H9 (cell line): ENCODE measurements at regions not wholly inside any gene's neighbourhood (a gene's known extent, or its start where the extent isn't known, plus 50 kb on each side); places are given as distances from the start of the nearest gene placed in this dataset.

ENCODE experiments used
- DNase-seq: peaks from one replicate; pipeline ENCODE4 v3.0.0-alpha.2; 2017
- H2AFZ ChIP-seq: one replicate; pipeline ENCODE4 v1.6.1; 2013; ENCODE audit warnings: mild to moderate bottlenecking, low read length, control low read depth, moderate library complexity
- H2AK5ac ChIP-seq: 2 replicates; pipeline ENCODE4 v1.6.1; 2013; ENCODE audit warnings: low read length, control low read depth, mixed read lengths; ENCODE audit not compliant: insufficient read length
- H2BK120ac ChIP-seq: one replicate; pipeline ENCODE4 v1.6.1; 2013; ENCODE audit warnings: low read depth, mild to moderate bottlenecking, low read length, control low read depth, inconsistent platforms; ENCODE audit not compliant: poor library complexity, severe bottlenecking
- H2BK12ac ChIP-seq: 2 replicates; pipeline ENCODE4 v1.6.1; 2013; ENCODE audit warnings: low read length, control low read depth, mixed read lengths, low read depth; ENCODE audit not compliant: insufficient read length
- H2BK15ac ChIP-seq: 2 replicates; pipeline ENCODE4 v1.6.1; 2013; ENCODE audit warnings: low read depth, low read length, control low read depth
- H2BK20ac ChIP-seq: one replicate; pipeline ENCODE4 v1.6.1; 2013; ENCODE audit warnings: low read depth, mild to moderate bottlenecking, low read length, control low read depth, inconsistent platforms; ENCODE audit not compliant: poor library complexity, severe bottlenecking
- H2BK5ac ChIP-seq: 2 replicates; pipeline ENCODE4 v1.6.1; 2013; ENCODE audit warnings: low read length, control low read depth, mixed read lengths; ENCODE audit not compliant: insufficient read length
- H3K14ac ChIP-seq: 2 replicates; pipeline ENCODE4 v1.6.1; 2013; ENCODE audit warnings: low read length, control low read depth; ENCODE audit not compliant: insufficient read depth
- H3K18ac ChIP-seq: 2 replicates; pipeline ENCODE4 v1.6.1; 2013; ENCODE audit warnings: low read depth, mild to moderate bottlenecking, mixed read lengths, low read length, control low read depth; ENCODE audit not compliant: insufficient read length
- H3K23ac ChIP-seq: 2 replicates; pipeline ENCODE4 v1.6.1; 2013; ENCODE audit warnings: low read length, control low read depth, mixed read lengths, low read depth; ENCODE audit not compliant: insufficient read length
- H3K23me2 ChIP-seq: 2 replicates; pipeline ENCODE4 v1.6.1; 2013; ENCODE audit warnings: low read depth, mild to moderate bottlenecking, mixed read lengths, low read length, control low read depth; ENCODE audit not compliant: insufficient read length, poor library complexity, severe bottlenecking
- H3K27ac ChIP-seq: 2 replicates; pipeline ENCODE4 v1.5.1; 2013; ENCODE audit warnings: low read length, control low read depth, mixed read lengths, low read depth; ENCODE audit not compliant: insufficient read length
- H3K27me3 ChIP-seq: 2 replicates; pipeline ENCODE4 v1.6.1; 2013; ENCODE audit warnings: low read length, control low read depth, inconsistent platforms; ENCODE audit not compliant: insufficient read depth
- H3K4ac ChIP-seq: 2 replicates; pipeline ENCODE4 v1.6.1; 2013; ENCODE audit warnings: low read depth, mild to moderate bottlenecking, control low read depth, inconsistent platforms, low read length, moderate library complexity
- H3K4me1 ChIP-seq: 2 replicates; pipeline ENCODE4 v1.6.1; 2013; ENCODE audit warnings: low read length, control low read depth, inconsistent platforms; ENCODE audit not compliant: insufficient read depth
- H3K4me2 ChIP-seq: 2 replicates; pipeline ENCODE4 v1.6.1; 2013; ENCODE audit warnings: low read length, control low read depth, mixed read lengths; ENCODE audit not compliant: insufficient read length, insufficient read depth
- H3K56ac ChIP-seq: 2 replicates; pipeline ENCODE4 v1.6.1; 2013; ENCODE audit warnings: low read depth, mild to moderate bottlenecking, mixed read lengths, low read length, control low read depth; ENCODE audit not compliant: insufficient read length
- H3K79me1 ChIP-seq: 2 replicates; pipeline ENCODE4 v1.6.1; 2013; ENCODE audit warnings: low read depth, mild to moderate bottlenecking, moderate library complexity, low read length, control low read depth, inconsistent platforms; ENCODE audit not compliant: insufficient read depth, poor library complexity, severe bottlenecking
- H3K79me2 ChIP-seq: 2 replicates; pipeline ENCODE4 v1.6.1; 2013; ENCODE audit warnings: low read length, control low read depth, inconsistent platforms; ENCODE audit not compliant: insufficient read depth
- H3K9ac ChIP-seq: 2 replicates; pipeline ENCODE4 v1.6.1; 2013; ENCODE audit warnings: low read length, control low read depth, mixed read lengths; ENCODE audit not compliant: insufficient read length; ENCODE audit errors: extremely low read depth
- H3K9me3 ChIP-seq: one replicate; pipeline ENCODE4 v1.6.1; 2013; ENCODE audit warnings: low read depth, low read length, inconsistent platforms; ENCODE audit not compliant: control insufficient read depth
- H3T11ph ChIP-seq: one replicate; pipeline ENCODE4 v1.6.1; 2013; ENCODE audit warnings: mild to moderate bottlenecking, low read length, control low read depth, inconsistent platforms
- H4K20me1 ChIP-seq: one replicate; pipeline ENCODE4 v1.6.1; 2013; ENCODE audit not compliant: control insufficient read depth, insufficient read length, insufficient read depth
- H4K5ac ChIP-seq: 2 replicates; pipeline ENCODE4 v1.6.1; 2013; ENCODE audit warnings: low read depth, mild to moderate bottlenecking, mixed read lengths, low read length, control low read depth; ENCODE audit not compliant: insufficient read length
- H4K8ac ChIP-seq: replicated peaks from 2 replicates; pipeline ENCODE4 v1.6.1; 2013; ENCODE audit warnings: low read length, control low read depth, mixed read lengths, low read depth; ENCODE audit not compliant: insufficient read length
- H4K91ac ChIP-seq: 2 replicates; pipeline ENCODE4 v1.6.1; 2013; ENCODE audit warnings: low read depth, mild to moderate bottlenecking, moderate library complexity, mixed read lengths, low read length, control low read depth; ENCODE audit not compliant: insufficient read length
- H3K27ac Mint-ChIP-seq, 3 experiments: 2 replicates in 2 of 3; 3 replicates in 1 of 3; pipeline ENCODE4 v1.8.0; 2020 to 2021; ENCODE audit warnings: mixed read lengths in 3 of 3, mild to moderate bottlenecking in 1 of 3, moderate library complexity in 1 of 3
- H3K27me3 Mint-ChIP-seq: 2 replicates; pipeline ENCODE4 v1.8.0; 2021; ENCODE audit warnings: low read depth, mild to moderate bottlenecking, moderate library complexity, mixed read lengths
- H3K36me3 Mint-ChIP-seq, 3 experiments: 2 replicates in 2 of 3; 3 replicates in 1 of 3; pipeline ENCODE4 v1.8.0; 2020 to 2021; ENCODE audit warnings: low read depth in 3 of 3, mixed read lengths in 3 of 3; ENCODE audit not compliant: insufficient read depth in 1 of 3
- H3K4me1 Mint-ChIP-seq, 2 experiments: 2 replicates each; pipeline ENCODE4 v1.8.0; 2020; ENCODE audit warnings: mixed read lengths in 2 of 2
- H3K4me3 Mint-ChIP-seq, 2 experiments: 2 replicates in 1 of 2; 3 replicates in 1 of 2; pipeline ENCODE4 v1.8.0; 2020 to 2021; ENCODE audit warnings: mild to moderate bottlenecking in 2 of 2, mixed read lengths in 2 of 2, moderate library complexity in 1 of 2
- H3K9me3 Mint-ChIP-seq, 2 experiments: 2 replicates in 1 of 2; 3 replicates in 1 of 2; pipeline ENCODE4 v1.8.0; 2020; ENCODE audit warnings: mild to moderate bottlenecking in 2 of 2, mixed read lengths in 2 of 2, moderate library complexity in 1 of 2
- TF ChIP-seq, protein P1 (sequence below): fragments of 200-600 bp; sonication (generic); conservative IDR thresholded peaks from 3 replicates; pipeline ENCODE4 v1.8.0; 2021; ENCODE audit warnings: antibody characterized with exemption, mild to moderate bottlenecking

DNA sequence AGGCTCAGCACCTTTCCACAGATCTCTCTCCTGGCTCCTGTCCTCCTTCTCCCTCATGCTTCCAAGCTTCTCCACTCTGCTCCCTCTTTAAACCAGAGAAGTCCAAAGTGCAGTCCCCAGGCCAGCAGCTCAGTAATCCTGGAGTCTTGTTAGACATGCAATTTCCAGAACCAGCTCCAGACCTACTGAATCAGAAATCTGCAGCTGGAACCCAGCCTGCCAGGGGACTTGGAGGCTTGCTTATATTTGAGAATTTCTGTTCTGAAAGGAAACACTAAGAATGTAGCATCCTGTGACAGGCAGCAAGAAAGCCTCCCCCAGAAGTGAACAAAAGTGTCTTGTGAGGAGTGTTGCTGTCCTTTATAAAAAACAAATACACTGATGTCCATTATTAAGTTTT lies 438.1 kb downstream of the BCKDHB start:
- no peak overlapping the region for H2AFZ ChIP-seq
- no peak overlapping the region for H4K91ac ChIP-seq
- H4K20me1 ChIP-seq, result no peaks in the 10 kb centered on the region
- no peaks in the 10 kb centered on the region for H3K79me2 ChIP-seq
- no peak overlapping the region for H3T11ph ChIP-seq
- H3K23ac ChIP-seq, result no peak overlapping the region
- TF ChIP-seq, protein P1, sequence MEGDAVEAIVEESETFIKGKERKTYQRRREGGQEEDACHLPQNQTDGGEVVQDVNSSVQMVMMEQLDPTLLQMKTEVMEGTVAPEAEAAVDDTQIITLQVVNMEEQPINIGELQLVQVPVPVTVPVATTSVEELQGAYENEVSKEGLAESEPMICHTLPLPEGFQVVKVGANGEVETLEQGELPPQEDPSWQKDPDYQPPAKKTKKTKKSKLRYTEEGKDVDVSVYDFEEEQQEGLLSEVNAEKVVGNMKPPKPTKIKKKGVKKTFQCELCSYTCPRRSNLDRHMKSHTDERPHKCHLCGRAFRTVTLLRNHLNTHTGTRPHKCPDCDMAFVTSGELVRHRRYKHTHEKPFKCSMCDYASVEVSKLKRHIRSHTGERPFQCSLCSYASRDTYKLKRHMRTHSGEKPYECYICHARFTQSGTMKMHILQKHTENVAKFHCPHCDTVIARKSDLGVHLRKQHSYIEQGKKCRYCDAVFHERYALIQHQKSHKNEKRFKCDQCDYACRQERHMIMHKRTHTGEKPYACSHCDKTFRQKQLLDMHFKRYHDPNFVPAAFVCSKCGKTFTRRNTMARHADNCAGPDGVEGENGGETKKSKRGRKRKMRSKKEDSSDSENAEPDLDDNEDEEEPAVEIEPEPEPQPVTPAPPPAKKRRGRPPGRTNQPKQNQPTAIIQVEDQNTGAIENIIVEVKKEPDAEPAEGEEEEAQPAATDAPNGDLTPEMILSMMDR, result no peak
- H2BK20ac ChIP-seq, result no peak overlapping the region
- H3K9me3 Mint-ChIP-seq, result peaks cover 0 to under 1% of the 10 kb centered on the region in 2 experiments; a peak in 1 of 5 replicates
- no peaks in the 10 kb centered on the region for H3K4me1 Mint-ChIP-seq
- no peak for DNase-seq
- no peak overlapping the region for H3K27ac ChIP-seq
- H3K4me1 ChIP-seq, result 0 out of 2 replicates have a peak, but pooled peaks cover 2% of the 10 kb centered on the region
- no peaks in the 10 kb centered on the region for H3K79me1 ChIP-seq
- H3K14ac ChIP-seq, result no peak overlapping the region
- no peak overlapping the region for H3K18ac ChIP-seq
- H3K4me2 ChIP-seq, result no peak overlapping the region
- H3K4ac ChIP-seq, result no peak overlapping the region
- peaks cover 2% of the 10 kb centered on the region; the same call in 1 of the 2 replicates for H3K27me3 Mint-ChIP-seq
- no peak overlapping the region for H3K4me3 Mint-ChIP-seq
- peak overlapping the region in 1 of 3 experiments; percentile 45; a peak in 1 of 7 replicates for H3K27ac Mint-ChIP-seq
- H4K8ac ChIP-seq, result no peak overlapping the region
- no peaks in the 10 kb centered on the region for H3K27me3 ChIP-seq
- peaks cover 0 to under 1% (median 0%) of the 10 kb centered on the region in 3 experiments; a peak in 2 of 7 replicates for H3K36me3 Mint-ChIP-seq
- no peaks in the 10 kb centered on the region for H3K23me2 ChIP-seq
- H2AK5ac ChIP-seq, result no peak overlapping the region
- no peak overlapping the region for H2BK5ac ChIP-seq
- no peak overlapping the region for H2BK12ac ChIP-seq
- no peak overlapping the region for H2BK15ac ChIP-seq
- H3K9ac ChIP-seq, result no peak overlapping the region
- no peak overlapping the region for H4K5ac ChIP-seq
- no peak overlapping the region for H3K56ac ChIP-seq
- H2BK120ac ChIP-seq, result no peak overlapping the region
- H3K9me3 ChIP-seq, result no peaks in the 10 kb centered on the region
